ENCODE measurements at regions not wholly inside any gene's neighbourhood (a gene's known extent, or its start where the extent isn't known, plus 50 kb on each side); places are given as distances from the start of the nearest gene placed in this dataset.

DNA sequence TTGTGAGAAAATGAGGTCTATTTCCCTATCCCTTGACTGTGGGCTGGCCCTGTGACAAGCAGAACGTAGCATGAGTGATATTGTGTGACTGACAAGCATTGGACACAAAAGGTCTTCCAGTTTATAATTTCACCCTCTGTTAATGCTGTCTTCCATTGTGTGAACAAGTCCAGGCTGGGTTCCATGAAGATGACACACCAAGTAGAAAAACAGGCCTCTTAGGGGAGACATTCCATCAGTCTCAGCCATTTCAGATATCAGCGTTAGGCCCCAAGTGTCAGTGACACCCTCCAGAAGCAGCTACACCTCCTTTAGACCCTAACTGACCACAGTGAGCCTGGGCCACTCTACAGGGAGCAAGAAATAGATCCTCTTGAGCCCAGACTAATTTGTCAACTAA is 511.3 kb downstream of the FBXO15 start:
- DNase-seq (ENCODE audit: extremely low read depth in 1 of 11, low read depth in 9 of 11, low spot score in 4 of 11): no peak

DNA sequence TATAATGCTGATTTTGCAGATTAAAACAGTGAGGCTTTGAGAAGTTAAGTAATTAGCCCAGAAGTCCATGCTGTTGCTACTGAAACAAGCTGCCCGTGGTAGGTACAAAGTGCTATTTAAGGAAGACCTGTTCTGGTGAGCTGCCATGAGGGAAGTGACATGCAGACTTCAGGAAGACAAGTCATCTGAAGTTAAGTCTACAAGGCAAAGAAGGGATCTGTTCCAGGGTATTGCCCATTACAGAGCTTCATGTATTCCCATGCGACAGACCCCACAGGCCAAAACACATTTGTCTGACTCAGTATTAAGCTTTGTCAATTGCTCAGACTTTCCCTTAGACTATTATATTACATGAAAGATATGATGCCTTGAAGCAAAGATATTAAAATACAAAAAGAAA is 520.8 kb downstream of the FBXO15 start:
- no peak for DNase-seq (ENCODE audit: extremely low read depth in 1 of 11, low read depth in 9 of 11, low spot score in 4 of 11)

DNA sequence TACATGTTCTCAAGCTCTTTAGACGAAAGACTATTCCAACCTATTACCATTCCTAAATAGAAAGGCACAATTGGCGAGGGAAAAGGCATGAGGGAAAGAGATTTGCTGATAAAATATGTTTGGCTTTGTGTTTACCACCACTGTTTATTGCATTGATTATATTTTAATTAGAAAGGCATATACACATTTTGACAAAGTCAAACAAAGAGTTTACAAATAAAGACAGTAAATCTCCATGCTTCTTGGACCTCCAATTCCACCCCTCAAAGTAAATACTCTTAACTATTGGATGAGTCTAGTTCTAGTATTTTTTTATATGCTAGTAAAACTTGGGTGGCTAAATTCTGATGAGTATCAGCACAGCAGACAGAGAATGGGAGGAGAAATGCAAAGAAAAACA is 521.4 kb downstream of the FBXO15 start:
- DNase-seq (ENCODE audit: extremely low read depth in 1 of 11, low read depth in 9 of 11, low spot score in 4 of 11): no peak

DNA sequence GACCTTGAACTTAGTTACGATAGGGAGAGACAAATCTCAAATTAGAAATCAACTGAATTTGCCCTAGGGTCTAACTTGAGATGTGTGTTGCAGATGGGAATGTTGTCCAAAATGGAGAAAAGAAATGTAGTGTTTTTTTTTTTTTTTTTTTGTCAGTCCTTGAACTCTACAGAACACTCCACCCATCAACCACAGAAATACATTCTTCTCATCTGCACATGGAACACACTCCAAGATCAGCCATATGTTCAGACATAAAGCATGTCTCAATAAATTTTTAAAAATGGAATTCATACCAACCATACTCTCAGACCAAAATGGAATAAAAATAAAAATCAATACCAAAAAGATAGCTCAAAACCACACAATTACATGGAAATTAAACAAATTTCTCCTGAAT is 526.5 kb downstream of the FBXO15 start:
- DNase-seq (ENCODE audit: extremely low read depth in 1 of 11, low read depth in 9 of 11, low spot score in 4 of 11): no peak

DNA sequence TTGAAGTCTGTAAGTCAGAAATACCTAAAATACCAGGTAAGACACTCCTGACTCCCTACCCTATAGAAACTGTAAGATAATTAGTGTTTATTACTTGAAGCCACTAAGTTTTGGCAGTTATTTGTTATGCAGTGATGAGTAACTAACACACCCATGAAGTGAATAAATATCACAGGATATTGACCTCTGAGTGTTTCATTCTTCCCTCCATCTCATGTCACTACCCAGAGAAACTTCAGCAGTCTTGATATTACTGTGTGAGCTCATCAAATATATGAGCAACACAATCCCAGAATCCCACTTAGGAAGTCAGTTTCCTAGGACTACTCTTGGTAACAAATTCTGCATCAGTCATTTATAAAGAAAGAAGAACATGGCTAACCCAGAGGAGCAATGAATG is 529.7 kb downstream of the FBXO15 start:
- DNase-seq (ENCODE audit: extremely low read depth in 1 of 11, low read depth in 9 of 11, low spot score in 4 of 11): no peak

DNA sequence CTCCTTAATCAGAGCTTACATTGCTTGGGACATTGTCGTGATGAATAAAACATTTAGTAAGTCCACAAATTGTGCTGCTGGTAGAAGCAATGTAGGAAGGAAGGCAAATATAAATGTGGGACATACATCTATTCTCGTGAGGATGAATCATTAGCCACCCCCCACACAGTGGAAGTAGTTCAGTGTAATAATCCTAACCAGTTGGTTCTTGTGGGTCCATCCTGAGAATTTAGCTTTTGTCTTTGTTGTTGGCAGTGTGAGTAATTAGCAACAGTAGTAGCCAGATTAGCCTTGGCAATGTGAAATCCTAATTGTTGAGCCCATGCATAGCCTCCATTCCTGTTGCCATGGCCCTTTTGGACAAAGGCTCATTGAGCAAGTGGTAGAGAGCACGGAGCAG is 532.1 kb downstream of the FBXO15 start:
- no peak for DNase-seq (ENCODE audit: extremely low read depth in 1 of 11, low read depth in 9 of 11, low spot score in 4 of 11)

DNA sequence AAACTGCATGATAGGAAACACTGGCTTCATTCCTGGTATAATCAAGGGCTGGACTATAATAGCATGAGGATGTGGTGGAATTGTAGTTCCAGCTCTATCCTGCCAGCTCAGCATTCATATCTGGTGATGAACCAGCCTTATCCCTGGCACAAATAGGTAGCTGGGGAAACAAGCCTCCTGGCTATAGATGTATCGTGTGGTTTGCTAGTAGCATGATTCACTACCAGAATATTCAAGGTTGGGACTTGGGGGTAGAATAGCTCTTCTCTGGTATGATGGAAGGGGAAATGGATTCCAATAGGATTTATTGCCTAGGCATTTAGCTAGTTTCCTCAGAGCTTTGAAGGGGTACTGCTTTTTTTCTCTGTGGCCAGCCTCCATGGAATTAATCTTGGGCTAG is 532.8 kb downstream of the FBXO15 start:
- DNase-seq (ENCODE audit: extremely low read depth in 1 of 11, low read depth in 9 of 11, low spot score in 4 of 11): no peak

DNA sequence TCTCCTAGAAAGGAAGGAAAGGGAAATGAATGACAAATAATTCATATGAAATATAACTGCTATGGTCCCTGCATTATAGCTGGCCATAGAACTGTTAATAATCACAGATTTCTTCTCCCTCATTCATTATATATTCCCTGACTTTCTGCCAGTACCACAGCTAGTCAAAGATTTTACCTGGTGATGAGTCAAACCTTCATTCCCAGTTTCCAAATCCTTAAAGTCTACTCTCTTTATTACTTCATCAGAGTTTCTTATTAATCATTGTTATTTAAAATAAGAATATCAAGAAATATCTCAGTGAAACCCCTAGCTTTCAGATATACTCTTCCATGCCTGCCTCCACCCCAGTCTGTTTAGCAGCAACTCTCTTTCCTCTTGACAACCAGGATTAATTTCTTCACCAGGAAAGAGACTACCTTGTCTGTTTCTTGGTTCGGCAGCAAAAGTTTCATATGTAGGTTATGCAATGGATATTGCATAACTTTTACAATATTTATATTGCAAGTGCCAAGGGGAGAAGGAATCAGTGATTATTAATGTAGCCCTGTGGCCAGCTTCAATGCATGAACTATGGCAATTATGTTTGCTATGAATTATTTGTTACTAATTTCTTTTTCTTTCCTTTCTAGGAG is 533.8 kb downstream of the FBXO15 start:
- DNase-seq (ENCODE audit: extremely low read depth in 1 of 11, low read depth in 9 of 11, low spot score in 4 of 11): no peak

DNA sequence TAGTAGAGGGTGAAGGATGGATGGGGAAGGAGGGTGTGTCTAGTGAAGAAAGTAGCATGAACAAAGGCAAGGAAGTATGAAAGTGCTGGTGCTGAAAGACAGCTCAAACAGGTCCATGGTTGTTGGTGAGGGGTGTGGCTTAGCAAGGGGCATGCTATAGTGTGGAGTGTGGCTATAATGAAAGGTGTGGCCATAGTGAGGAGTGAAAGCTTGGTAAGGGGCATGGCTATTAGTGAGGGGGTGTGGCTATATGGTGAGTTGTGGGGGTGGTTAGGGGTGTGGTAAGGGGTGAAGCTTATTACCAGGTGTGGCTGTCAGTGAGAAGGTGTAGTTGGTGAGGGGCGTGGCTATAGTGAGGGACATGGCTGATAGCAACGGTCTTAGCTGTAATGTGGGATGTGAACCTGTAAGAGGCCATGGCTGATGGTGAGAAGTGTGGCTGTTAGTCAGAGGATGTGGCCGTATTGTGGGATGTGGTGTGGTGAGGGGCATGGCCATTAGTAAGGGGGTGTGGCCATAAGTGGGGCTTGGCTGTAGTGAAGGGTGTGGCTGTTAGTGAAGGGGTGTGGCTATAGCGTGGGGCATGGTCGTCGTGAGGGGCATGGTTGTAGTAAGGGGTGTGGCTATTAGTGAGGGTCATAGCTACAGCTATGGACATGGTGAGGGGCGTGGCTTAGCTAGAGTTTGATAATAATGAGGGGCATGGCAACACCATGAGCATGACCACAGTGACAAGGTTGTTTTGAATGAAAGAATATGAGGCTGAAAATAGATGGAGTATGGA is 549.6 kb downstream of the FBXO15 start:
- DNase-seq (ENCODE audit: extremely low read depth in 1 of 11, low read depth in 9 of 11, low spot score in 4 of 11): no peak

DNA sequence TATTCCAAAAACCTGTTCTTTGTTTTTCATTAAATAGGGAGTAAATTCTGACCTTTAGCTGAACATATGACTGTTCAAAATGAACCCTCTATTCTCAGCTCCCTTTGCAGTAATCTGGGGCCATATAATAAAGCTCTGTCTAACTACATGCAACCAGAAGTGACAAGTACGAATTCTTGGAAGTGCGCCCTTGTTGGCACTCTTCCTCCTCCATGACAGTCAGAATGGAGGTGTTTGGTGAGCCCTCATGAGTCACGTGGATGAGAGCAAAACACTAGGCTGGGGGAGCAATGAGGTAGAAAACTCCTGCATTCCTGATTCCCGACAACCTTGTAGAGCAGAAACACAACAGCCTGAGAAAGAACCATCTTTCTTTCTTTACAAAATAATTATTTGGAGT is 552.9 kb downstream of the FBXO15 start:
- DNase-seq (ENCODE audit: extremely low read depth in 1 of 11, low read depth in 9 of 11, low spot score in 4 of 11): no peak

DNA sequence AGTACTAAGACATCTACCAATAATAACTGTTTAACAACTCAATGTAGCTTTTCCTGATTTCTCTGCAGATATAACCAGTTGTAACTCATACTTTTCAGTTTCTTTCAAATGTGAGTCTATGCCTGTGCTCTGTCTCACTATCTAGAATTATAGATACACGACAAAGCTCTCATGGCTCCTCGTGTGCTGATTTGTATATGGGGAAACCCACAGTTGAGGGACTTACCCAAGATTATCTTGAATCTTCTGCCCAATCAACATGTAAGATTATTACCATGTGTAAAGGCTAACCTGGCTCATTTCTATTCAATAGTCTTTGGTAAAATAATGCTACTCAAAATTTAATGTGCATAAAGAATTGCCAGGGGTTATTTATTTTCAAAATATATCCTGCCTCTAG is 554.4 kb downstream of the FBXO15 start:
- DNase-seq (ENCODE audit: extremely low read depth in 1 of 11, low read depth in 9 of 11, low spot score in 4 of 11): no peak

DNA sequence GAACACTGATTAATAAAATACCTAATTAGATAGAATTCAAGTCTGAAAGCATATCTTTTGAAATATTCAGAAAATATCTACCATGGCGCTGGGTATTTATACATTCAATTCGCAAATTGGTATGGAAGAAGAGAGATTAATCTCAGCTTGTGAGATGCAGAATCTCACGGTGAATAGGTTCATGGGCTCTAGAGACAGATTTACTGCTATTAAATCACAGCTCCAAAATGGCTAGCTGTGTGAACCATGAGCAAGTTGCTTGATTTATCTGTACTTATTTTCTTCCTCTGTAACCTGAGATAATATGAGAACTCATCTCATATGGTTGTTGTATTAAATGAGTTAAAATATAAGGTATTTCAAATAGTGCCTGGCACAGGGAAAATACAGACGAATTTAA is 556.7 kb downstream of the FBXO15 start:
- DNase-seq (ENCODE audit: extremely low read depth in 1 of 11, low read depth in 9 of 11, low spot score in 4 of 11): no peak

DNA sequence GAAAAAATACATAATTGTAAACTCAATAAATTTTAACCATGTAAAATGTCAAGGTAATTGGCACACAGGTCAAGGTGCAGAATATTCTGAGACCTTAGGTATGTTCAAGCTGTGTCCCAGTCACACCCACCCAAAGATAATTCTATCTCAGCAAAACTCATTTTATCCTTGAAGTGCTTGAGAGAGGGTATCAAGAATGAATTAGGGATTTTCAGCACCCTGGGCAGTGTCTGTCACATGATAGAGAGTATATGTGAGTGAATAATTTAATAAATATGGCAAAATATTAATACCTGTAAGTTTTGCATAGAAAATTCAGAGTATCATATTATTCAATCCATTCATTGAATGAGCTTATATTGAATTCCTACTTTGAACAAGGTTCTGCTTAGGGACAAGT is 567.9 kb downstream of the FBXO15 start:
- DNase-seq (ENCODE audit: extremely low read depth in 1 of 11, low read depth in 9 of 11, low spot score in 4 of 11): no peak

DNA sequence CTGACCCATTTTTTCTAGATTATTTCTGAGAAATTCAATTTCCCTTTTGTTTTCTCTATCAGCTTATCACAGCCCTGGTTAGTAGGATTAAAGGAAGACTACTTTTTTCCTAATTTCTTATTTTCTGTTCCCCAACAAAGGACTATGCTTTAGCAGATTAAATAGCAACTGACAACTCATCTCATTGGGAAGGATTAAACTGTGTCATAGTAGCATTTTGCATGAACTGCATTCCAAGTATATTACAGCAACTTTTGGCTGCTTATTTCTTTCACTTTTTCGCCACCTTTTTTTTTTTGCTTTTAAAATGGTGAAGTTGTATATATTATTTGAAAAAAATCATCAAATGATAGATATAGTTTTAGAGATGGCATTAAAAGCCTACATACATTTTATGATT is 570.3 kb downstream of the FBXO15 start:
- DNase-seq (ENCODE audit: extremely low read depth in 1 of 11, low read depth in 9 of 11, low spot score in 4 of 11): no peak

DNA sequence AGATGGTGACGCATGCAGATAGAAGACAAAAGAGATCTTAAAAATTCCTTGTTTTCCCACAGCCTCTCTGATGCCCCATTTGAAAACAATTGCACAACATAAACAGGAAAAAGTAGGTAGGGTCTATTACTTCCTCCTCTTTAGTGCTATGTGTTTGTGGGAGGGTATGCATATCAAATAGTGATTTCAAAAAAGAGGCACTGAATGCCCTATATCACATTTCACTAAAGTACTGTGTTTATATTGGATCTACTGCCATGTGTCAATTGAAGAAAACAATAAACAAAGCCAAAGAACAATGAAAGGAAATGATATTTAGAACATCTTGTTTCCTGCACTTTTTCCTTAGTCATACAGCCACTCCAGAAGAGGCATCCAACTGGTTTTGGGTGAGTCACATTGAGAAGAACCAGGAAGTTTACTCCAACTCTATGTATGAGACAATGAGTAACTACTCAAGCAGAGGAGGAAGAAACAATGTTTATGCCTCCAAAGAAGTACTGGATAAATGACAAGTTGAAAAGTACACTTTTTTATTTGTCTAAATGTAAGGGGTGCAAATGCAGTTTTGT is 583.6 kb downstream of the FBXO15 start:
- DNase-seq (ENCODE audit: extremely low read depth in 1 of 11, low read depth in 9 of 11, low spot score in 4 of 11): no peak

DNA sequence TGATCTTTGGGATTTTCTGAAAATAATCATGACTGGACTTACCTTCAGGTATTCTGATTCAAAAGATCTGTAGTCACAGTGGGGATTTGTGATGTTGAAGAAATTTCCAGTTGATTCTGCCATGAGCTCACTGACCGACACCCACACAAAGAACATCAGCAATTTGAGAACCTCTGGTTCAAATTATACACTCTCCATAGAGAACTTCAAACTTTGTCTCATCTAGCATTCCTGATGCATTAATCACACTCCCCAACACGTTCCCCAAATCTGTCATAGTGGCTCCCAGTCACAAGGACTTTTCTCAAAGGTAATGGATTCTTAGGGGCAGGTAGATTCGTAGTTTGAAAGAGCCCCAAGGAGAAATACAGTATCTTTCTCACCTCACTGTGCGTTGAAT is 584.3 kb downstream of the FBXO15 start:
- no peak for DNase-seq (ENCODE audit: extremely low read depth in 1 of 11, low read depth in 9 of 11, low spot score in 4 of 11)

DNA sequence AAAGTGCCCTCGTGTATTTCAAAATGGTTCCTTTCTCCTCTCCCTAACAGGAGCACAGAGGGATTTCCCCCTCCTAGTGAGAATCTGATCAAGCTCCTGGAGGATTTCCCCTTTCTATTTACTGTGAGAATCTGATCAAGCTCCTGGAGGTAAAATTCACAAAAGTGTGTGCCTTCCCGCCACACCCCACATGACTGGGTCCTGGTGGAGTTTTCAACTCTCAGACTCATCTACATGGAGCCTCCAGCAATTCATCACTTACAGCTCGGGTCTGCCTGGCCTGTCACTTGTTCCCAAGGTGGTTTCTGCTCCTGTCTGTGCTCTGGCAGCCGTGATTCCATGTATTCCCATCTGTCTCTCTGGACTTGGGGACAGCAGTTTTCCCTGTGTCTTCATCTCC is 590.7 kb downstream of the FBXO15 start:
- no peak for DNase-seq (ENCODE audit: extremely low read depth in 1 of 11, low read depth in 9 of 11, low spot score in 4 of 11)

DNA sequence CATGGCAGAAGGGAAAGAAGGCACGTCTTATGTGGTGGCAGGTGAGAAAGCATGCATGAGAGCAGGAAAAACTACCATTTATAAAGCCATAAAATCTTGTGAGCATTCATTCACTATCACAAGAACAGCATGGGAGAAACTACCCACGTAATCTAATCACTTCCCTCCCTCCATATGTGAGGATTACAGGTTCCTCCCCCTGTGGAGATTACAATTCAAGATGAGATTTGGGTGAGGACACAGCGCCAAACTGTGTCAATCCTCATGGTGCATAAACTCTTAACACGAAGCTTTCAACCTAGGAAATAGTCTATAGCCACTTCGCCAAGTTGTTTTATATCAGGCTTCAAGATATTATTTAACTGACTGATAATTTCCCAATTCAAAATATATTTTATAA is 595.5 kb downstream of the FBXO15 start:
- no peak for DNase-seq (ENCODE audit: extremely low read depth in 1 of 11, low read depth in 9 of 11, low spot score in 4 of 11)

DNA sequence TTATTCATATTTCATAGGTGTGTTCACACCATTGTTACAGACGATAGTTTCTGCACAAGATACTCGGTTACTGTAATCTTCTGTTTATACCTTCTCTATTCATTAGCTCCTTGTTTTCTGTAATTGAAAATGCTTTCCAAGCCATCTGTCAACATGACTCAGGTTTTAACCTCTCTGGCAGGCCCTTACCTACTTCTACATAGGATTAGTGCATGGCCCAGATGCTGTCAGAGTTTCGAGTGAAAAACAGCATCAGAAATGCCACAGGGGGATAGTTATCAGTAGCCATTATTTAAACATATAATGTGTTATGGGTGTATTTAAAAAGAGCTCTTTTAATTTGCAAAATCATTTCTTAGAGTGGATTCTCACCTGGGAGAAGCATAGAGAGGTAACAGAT is 596.4 kb downstream of the FBXO15 start:
- DNase-seq (ENCODE audit: extremely low read depth in 1 of 11, low read depth in 9 of 11, low spot score in 4 of 11): no peak

DNA sequence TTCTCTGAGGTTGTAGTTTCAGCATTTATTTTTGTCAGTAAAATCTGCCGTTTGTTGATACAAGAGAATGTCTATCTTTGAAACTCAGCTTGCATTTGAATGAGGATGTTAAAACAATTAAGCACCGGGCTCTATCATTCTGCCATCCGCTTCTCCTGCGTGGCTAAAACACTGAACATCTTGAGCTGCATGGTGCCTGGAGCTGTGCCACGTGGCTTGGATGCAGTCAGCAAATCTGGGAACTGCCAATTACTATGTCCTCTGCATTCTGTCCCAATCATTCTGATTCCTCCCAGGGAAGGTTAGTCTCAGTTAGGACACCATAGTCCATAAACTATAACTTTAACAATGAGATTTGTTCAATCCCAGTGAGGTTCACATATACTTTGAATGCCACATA is 598.4 kb downstream of the FBXO15 start:
- no peak for DNase-seq (ENCODE audit: extremely low read depth in 1 of 11, low read depth in 9 of 11, low spot score in 4 of 11)

DNA sequence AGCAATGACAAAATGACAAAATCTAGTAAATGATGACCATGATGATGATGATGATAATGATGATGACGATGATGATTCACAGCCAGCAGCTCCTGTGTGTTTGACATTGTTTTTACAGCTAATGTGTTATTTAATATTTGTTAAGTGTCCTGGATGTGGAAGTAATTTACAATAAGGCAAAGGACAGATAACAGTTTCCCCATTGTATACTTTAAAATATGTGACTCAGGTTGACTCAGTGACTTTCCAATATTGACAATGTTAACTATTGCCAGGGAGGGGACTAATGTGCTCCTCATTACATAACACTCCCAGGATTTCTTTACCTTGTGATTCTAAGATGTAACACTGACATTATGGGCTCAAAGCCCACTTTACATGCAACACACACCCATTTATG is 602.2 kb downstream of the FBXO15 start:
- no peak for DNase-seq (ENCODE audit: extremely low read depth in 1 of 11, low read depth in 9 of 11, low spot score in 4 of 11)

Data from renal cortex interstitium (tissue), 11 donors.